ENCODE measurements at regions not wholly inside any gene's neighbourhood (a gene's known extent, or its start where the extent isn't known, plus 50 kb on each side); places are given as distances from the start of the nearest gene placed in this dataset.

DNA sequence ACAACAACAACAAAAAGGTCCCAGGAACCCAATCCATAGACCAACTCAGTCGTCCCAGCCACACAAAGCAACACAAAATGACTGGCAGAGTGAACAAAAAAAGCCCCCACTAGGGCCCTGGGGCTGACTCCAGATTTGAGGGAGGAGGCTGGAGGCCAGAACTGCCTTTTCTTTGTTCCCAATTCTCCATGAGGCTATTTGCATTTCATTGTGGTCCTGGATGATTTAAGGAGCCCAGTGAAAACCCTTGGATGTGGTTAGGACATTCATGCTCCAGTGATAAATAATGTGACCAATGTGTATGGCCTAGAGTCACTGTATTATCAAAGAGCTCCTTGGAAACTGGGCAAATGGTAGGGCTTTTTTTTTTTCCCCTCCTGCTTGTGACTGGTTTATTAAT is 192.9 kb downstream of the NUAK1 start:
- no peak overlapping the region for H3K27ac Mint-ChIP-seq (ENCODE audit: low read depth, unreplicated experiment)
- POLR2A ChIA-PET: interaction anchor here (1.1 kb wide), 1 partner anchor 9 kb away, joined by 3 read pairs; no protein-coding TSS in a partner anchor

GRCh38 chr12:105946493-105946901 is 192.3 kb downstream of the NUAK1 start:
- ChIA-PET POLR2A (interaction anchor here (1.1 kb wide), 1 partner anchor 9 kb away, joined by 3 read pairs; no protein-coding TSS in a partner anchor), CTCF (no interaction called here)
- no peak for DNase-seq (ENCODE audit: unreplicated experiment)
- intact Hi-C loops (cut with micrococcal nuclease): no loop called here
- Mint-ChIP-seq H3K4me1 (ENCODE audit: insufficient read depth, unreplicated experiment) (peaks cover 6% of the 10 kb centered on the region), H3K27me3 (ENCODE audit: insufficient read depth, unreplicated experiment) (no peaks in the 10 kb centered on the region), H3K4me3 (ENCODE audit: unreplicated experiment) (no peak overlapping the region), H3K36me3 (ENCODE audit: insufficient read depth, unreplicated experiment) (peaks cover 4% of the 10 kb centered on the region), H3K9me3 (ENCODE audit: unreplicated experiment) (no peaks in the 10 kb centered on the region), H3K27ac (ENCODE audit: low read depth, unreplicated experiment) (no peak overlapping the region)
- no TSS peak for BruUV-seq (replicated peaks)
- TF ChIP-seq, protein P1, sequence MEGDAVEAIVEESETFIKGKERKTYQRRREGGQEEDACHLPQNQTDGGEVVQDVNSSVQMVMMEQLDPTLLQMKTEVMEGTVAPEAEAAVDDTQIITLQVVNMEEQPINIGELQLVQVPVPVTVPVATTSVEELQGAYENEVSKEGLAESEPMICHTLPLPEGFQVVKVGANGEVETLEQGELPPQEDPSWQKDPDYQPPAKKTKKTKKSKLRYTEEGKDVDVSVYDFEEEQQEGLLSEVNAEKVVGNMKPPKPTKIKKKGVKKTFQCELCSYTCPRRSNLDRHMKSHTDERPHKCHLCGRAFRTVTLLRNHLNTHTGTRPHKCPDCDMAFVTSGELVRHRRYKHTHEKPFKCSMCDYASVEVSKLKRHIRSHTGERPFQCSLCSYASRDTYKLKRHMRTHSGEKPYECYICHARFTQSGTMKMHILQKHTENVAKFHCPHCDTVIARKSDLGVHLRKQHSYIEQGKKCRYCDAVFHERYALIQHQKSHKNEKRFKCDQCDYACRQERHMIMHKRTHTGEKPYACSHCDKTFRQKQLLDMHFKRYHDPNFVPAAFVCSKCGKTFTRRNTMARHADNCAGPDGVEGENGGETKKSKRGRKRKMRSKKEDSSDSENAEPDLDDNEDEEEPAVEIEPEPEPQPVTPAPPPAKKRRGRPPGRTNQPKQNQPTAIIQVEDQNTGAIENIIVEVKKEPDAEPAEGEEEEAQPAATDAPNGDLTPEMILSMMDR (IDR thresholded peaks at IDR 0.05; ENCODE audit: unreplicated experiment): no peak

More for the DNA sequence above, 192.9 kb downstream of the NUAK1 start:
- DNase-seq (ENCODE audit: unreplicated experiment): no peak
- Mint-ChIP-seq H3K4me3 (ENCODE audit: unreplicated experiment) (no peak overlapping the region), H3K27me3 (ENCODE audit: insufficient read depth, unreplicated experiment) (no peaks in the 10 kb centered on the region), H3K4me1 (ENCODE audit: insufficient read depth, unreplicated experiment) (peaks cover 6% of the 10 kb centered on the region), H3K36me3 (ENCODE audit: insufficient read depth, unreplicated experiment) (peaks cover 4% of the 10 kb centered on the region), H3K9me3 (ENCODE audit: unreplicated experiment) (no peaks in the 10 kb centered on the region)
- intact Hi-C loops (cut with micrococcal nuclease): no loop called here
- TF ChIP-seq, protein P1 (IDR thresholded peaks at IDR 0.05; ENCODE audit: unreplicated experiment): no peak
- CTCF ChIA-PET: interaction anchor here (0.7 kb wide), 1 partner anchor 161 kb away, joined by 4 read pairs; no protein-coding TSS in a partner anchor
- BruUV-seq (replicated peaks): no TSS peak

DNA sequence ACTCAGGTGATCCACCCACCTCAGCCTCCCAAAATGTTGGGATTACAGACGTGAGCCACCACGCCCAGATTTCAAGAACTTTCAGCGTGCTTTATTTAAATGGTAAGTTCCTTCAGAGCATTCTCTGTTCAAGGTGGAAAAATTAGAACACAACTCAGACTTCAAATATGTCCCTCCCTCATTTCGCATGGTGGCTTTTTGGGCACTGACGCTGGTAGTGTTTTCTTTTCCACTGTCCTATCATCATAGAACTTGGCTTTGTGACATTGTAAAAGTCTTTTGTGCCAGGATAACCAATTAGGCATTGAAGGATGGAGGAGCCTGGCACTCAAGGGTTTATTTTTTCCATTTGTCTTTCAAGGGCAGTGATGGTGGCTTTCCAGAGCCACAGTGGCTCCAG is 190.8 kb downstream of the NUAK1 start:
- intact Hi-C loops (cut with micrococcal nuclease): no loop called here
- Mint-ChIP-seq H3K36me3 (ENCODE audit: insufficient read depth, unreplicated experiment) (peaks cover 4% of the 10 kb centered on the region), H3K9me3 (ENCODE audit: unreplicated experiment) (no peaks in the 10 kb centered on the region), H3K27ac (ENCODE audit: low read depth, unreplicated experiment) (no peak overlapping the region), H3K27me3 (ENCODE audit: insufficient read depth, unreplicated experiment) (no peaks in the 10 kb centered on the region), H3K4me3 (ENCODE audit: unreplicated experiment) (no peak overlapping the region), H3K4me1 (ENCODE audit: insufficient read depth, unreplicated experiment) (peaks cover 6% of the 10 kb centered on the region)
- ChIA-PET POLR2A (no interaction called here), CTCF (no interaction called here)
- no TSS peak for BruUV-seq (replicated peaks)
- no peak for DNase-seq (ENCODE audit: unreplicated experiment)
- TF ChIP-seq, protein P1 (IDR thresholded peaks at IDR 0.05; ENCODE audit: unreplicated experiment): no peak

DNA sequence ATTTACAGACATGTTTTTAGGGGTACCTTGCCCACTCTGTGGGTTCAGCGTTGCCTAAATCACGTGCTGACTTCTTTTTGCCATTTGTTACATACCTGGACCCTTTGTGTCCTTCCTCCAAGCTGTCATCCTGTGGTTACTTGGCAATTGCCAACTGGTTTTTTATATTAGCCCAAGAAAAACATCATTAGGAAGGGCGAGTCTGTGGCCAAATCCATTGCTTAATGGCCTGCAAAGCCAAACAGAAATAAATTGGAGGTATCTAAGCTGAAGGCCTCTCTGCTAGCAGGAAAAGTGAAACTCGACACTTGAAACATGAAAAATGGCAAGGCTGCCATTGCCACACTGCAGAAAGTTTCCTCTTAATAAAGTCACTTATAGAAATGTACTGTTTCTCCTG is 190.4 kb downstream of the NUAK1 start:
- no peak overlapping the region for H3K27ac Mint-ChIP-seq (ENCODE audit: low read depth, unreplicated experiment)
- no peak overlapping the region for H3K4me3 Mint-ChIP-seq (ENCODE audit: unreplicated experiment)
- intact Hi-C loops (cut with micrococcal nuclease): no loop called here
- TF ChIP-seq, protein P1 (IDR thresholded peaks at IDR 0.05; ENCODE audit: unreplicated experiment): no peak
- peaks cover 4% of the 10 kb centered on the region for H3K36me3 Mint-ChIP-seq (ENCODE audit: insufficient read depth, unreplicated experiment)
- peak; percentile 32 for DNase-seq (ENCODE audit: unreplicated experiment)
- BruUV-seq (replicated peaks): no TSS peak
- peaks cover 6% of the 10 kb centered on the region for H3K4me1 Mint-ChIP-seq (ENCODE audit: insufficient read depth, unreplicated experiment)
- H3K9me3 Mint-ChIP-seq (ENCODE audit: unreplicated experiment): no peaks in the 10 kb centered on the region
- no peaks in the 10 kb centered on the region for H3K27me3 Mint-ChIP-seq (ENCODE audit: insufficient read depth, unreplicated experiment)
- ChIA-PET CTCF (no interaction called here), POLR2A (no interaction called here)

All from MCF 10A (cell line).